Keratinocyte (primary cell): ENCODE measurements at regions not wholly inside any gene's neighbourhood (a gene's known extent, or its start where the extent isn't known, plus 50 kb on each side); places are given as distances from the start of the nearest gene placed in this dataset.
A peak's percentile ranks its signal among the peaks of the same experiment; 100 is the strongest.

Source experiments
- EZH2 ChIP-seq: IDR thresholded peaks from one replicate; pipeline ENCODE4 v1.6.1; 2012; ENCODE audit warnings: inconsistent platforms, mild to moderate bottlenecking, low read length, moderate library complexity
- TF ChIP-seq, protein P1 (sequence below), 3 experiments: IDR thresholded peaks in 1 of 3; conservative IDR thresholded peaks in 1 of 3; optimal IDR thresholded peaks in 1 of 3; 2 replicates in 2 of 3; 3 replicates in 1 of 3; pipeline versions ENCODE3 to v1.5.1; 2011; ENCODE audit warnings: low read length in 3 of 3, mild to moderate bottlenecking in 3 of 3, moderate library complexity in 2 of 3, control low read depth in 1 of 3, inconsistent platforms in 1 of 3; ENCODE audit not compliant: insufficient read depth in 2 of 3; ENCODE audit errors: extremely low read depth in 1 of 3

DNA sequence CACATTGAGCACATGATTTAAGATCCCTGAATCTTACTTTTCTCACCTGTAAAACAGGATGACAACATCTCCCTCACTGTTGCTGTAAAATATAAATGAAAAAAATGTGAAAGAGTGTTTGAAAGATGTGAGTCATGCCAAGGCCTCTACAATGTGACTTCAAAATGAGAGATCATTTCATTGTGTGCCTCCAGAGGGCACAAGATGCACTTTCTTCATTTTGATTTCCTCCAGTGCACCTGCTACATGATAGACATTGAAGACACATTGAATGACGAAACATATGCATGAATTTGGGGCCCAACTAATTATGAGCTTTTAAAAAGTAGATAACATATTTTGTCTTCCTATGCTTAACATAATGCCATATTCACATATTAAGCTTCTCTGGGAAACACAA, 170.3 kb downstream of the MOBP start:
- TF ChIP-seq, protein P1, sequence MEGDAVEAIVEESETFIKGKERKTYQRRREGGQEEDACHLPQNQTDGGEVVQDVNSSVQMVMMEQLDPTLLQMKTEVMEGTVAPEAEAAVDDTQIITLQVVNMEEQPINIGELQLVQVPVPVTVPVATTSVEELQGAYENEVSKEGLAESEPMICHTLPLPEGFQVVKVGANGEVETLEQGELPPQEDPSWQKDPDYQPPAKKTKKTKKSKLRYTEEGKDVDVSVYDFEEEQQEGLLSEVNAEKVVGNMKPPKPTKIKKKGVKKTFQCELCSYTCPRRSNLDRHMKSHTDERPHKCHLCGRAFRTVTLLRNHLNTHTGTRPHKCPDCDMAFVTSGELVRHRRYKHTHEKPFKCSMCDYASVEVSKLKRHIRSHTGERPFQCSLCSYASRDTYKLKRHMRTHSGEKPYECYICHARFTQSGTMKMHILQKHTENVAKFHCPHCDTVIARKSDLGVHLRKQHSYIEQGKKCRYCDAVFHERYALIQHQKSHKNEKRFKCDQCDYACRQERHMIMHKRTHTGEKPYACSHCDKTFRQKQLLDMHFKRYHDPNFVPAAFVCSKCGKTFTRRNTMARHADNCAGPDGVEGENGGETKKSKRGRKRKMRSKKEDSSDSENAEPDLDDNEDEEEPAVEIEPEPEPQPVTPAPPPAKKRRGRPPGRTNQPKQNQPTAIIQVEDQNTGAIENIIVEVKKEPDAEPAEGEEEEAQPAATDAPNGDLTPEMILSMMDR (optimal IDR thresholded peaks at IDR 0.05 in 1 of 3, IDR thresholded peaks at IDR 0.05 in 1 of 3, conservative IDR thresholded peaks at IDR 0.05 in 1 of 3; ENCODE audit: extremely low read depth in 1 of 3, insufficient read depth in 2 of 3, low read length in 3 of 3), result peak in 2 of 3 experiments; percentile 39 to 46
- TF ChIP-seq EZH2, result no peak
